HepG2 (cell line): ENCODE measurements at regions not wholly inside any gene's neighbourhood (a gene's known extent, or its start where the extent isn't known, plus 50 kb on each side); places are given as distances from the start of the nearest gene placed in this dataset.

Experiments used
- CREB1 ChIP-seq, 2 experiments: fragments of 450-650 bp in 1 of 2; IDR thresholded peaks; 2 replicates each; pipeline ENCODE4 v1.6.1; 2016 to 2017; ENCODE audit warnings: control low read depth in 1 of 2, mild to moderate bottlenecking in 1 of 2, missing compliant biosample characterization in 1 of 2, missing genetic modification characterization in 1 of 2
- HIVEP1 ChIP-seq: sonication (generic); formaldehyde crosslinking; IDR thresholded peaks from 2 replicates; pipeline ENCODE4 v1.4.0; 2020; ENCODE audit warnings: mild to moderate bottlenecking, missing genetic modification reagents
- KLF6 ChIP-seq: IDR thresholded peaks from 2 replicates; pipeline ENCODE4 v1.8.0; 2016; ENCODE audit warnings: missing biosample characterization, missing genetic modification reagents
- RAD51 ChIP-seq: fragments of 450-650 bp; IDR thresholded peaks from 2 replicates; pipeline ENCODE4 v1.6.1; 2016; ENCODE audit warnings: borderline replicate concordance
- TF ChIP-seq, protein P1 (sequence below): IDR thresholded peaks from 2 replicates; pipeline ENCODE4 v1.6.1; 2016
- TF ChIP-seq, protein P2 (sequence below): sonication (generic); formaldehyde crosslinking; IDR thresholded peaks from 2 replicates; pipeline ENCODE4 v1.4.0; 2020; ENCODE audit warnings: low read depth, missing genetic modification reagents
- TF ChIP-seq, protein P3 (sequence below): sonication (generic); formaldehyde crosslinking; IDR thresholded peaks from 2 replicates; pipeline ENCODE4 v1.8.1; 2023; ENCODE audit warnings: mild to moderate bottlenecking, missing genetic modification reagents

DNA sequence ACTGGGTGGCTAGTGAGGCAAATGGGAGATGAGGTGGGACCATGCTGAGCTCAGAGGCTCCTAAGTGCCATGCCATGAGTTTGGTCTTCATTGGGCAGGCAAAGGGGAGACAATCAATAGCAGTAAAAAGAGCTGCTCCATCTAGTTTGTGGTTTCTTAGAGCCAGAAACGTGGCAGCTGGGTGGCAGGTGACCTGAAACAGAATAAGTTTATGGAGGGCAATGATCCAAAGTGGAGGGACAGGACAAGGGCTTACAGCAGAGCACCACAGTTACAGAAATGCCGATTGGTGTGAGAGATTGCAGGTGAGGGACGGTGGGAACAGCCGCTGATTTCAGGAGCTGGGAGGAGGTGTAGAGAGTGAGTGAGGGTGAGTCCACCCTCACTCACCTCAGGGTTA lies 237.0 kb downstream of the LPIN1 start:
- TF ChIP-seq, protein P1, sequence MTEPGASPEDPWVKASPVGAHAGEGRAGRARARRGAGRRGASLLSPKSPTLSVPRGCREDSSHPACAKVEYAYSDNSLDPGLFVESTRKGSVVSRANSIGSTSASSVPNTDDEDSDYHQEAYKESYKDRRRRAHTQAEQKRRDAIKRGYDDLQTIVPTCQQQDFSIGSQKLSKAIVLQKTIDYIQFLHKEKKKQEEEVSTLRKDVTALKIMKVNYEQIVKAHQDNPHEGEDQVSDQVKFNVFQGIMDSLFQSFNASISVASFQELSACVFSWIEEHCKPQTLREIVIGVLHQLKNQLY (CRISPR knock-in tag): no peak
- TF ChIP-seq KLF6 (no peak), HIVEP1 (CRISPR knock-in tag) (no peak), CREB1 (IDR thresholded peaks at IDR 0.05) (no peak), CREB1 (CRISPR knock-in tag; IDR thresholded peaks at IDR 0.05) (no peak), RAD51 (no peak)
- TF ChIP-seq, protein P2, sequence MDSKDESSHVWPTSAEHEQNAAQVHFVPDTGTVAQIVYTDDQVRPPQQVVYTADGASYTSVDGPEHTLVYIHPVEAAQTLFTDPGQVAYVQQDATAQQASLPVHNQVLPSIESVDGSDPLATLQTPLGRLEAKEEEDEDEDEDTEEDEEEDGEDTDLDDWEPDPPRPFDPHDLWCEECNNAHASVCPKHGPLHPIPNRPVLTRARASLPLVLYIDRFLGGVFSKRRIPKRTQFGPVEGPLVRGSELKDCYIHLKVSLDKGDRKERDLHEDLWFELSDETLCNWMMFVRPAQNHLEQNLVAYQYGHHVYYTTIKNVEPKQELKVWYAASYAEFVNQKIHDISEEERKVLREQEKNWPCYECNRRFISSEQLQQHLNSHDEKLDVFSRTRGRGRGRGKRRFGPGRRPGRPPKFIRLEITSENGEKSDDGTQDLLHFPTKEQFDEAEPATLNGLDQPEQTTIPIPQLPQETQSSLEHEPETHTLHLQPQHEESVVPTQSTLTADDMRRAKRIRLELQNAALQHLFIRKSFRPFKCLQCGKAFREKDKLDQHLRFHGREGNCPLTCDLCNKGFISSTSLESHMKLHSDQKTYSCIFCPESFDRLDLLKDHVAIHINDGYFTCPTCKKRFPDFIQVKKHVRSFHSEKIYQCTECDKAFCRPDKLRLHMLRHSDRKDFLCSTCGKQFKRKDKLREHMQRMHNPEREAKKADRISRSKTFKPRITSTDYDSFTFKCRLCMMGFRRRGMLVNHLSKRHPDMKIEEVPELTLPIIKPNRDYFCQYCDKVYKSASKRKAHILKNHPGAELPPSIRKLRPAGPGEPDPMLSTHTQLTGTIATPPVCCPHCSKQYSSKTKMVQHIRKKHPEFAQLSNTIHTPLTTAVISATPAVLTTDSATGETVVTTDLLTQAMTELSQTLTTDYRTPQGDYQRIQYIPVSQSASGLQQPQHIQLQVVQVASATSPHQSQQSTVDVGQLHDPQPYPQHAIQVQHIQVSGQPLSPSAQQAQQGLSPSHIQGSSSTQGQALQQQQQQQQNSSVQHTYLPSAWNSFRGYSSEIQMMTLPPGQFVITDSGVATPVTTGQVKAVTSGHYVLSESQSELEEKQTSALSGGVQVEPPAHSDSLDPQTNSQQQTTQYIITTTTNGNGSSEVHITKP (CRISPR knock-in tag): no peak
- TF ChIP-seq, protein P3, sequence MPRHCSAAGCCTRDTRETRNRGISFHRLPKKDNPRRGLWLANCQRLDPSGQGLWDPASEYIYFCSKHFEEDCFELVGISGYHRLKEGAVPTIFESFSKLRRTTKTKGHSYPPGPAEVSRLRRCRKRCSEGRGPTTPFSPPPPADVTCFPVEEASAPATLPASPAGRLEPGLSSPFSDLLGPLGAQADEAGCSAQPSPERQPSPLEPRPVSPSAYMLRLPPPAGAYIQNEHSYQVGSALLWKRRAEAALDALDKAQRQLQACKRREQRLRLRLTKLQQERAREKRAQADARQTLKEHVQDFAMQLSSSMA: no peak
